ENCODE measurements at regions not wholly inside any gene's neighbourhood (a gene's known extent, or its start where the extent isn't known, plus 50 kb on each side); places are given as distances from the start of the nearest gene placed in this dataset.

- Histone ChIP-seq H3K4me1 (no peaks in the 10 kb centered on the region), H3K36me3 (no peaks in the 10 kb centered on the region), H3K27me3 (no peaks in the 10 kb centered on the region), H3K9me3 (no peaks in the 10 kb centered on the region), H3K27ac (peak overlapping the region in 2 of 4 donors; percentile 78 to 81), H3K4me3 (no peak overlapping the region)
- DNase-seq (ENCODE audit: low spot score in 2 of 2): no peak
- WGBS, 2 donors: 62 to 84% methylated on average over 3 of the region's 3 CpGs
- TF ChIP-seq POLR2A (IDR thresholded peaks at IDR 0.05) (no peak), EP300 (IDR thresholded peaks at IDR 0.05) (no peak), CTCF (IDR thresholded peaks at IDR 0.05) (no peak)
Measured at GRCh38 chrX:148363471-148364235, 136.8 kb upstream of the AFF2 start.

GRCh38 chrX:148365233-148365632 is 135.2 kb upstream of the AFF2 start:
- 40 to 44% methylated on average over 2 of the region's 2 CpGs for WGBS, 2 donors
- DNase-seq (ENCODE audit: low spot score in 2 of 2): no peak
- no peaks in the 10 kb centered on the region for H3K9me3 ChIP-seq
- TF ChIP-seq EP300 (IDR thresholded peaks at IDR 0.05): peak; percentile 67 to 78
- TF ChIP-seq CTCF (IDR thresholded peaks at IDR 0.05): no peak
- no peak for TF ChIP-seq POLR2A (IDR thresholded peaks at IDR 0.05)
- H3K27ac ChIP-seq: peak overlapping the region in 2 of 4 donors; percentile 78 to 81
- no peak overlapping the region for H3K4me3 ChIP-seq
- H3K36me3 ChIP-seq: no peaks in the 10 kb centered on the region
- H3K27me3 ChIP-seq: no peaks in the 10 kb centered on the region
- no peaks in the 10 kb centered on the region for H3K4me1 ChIP-seq

GRCh38 chrX:148371291-148371690 is 129.1 kb upstream of the AFF2 start:
- no peak overlapping the region for H3K4me3 ChIP-seq
- H3K27ac ChIP-seq: no peak overlapping the region
- no peak for TF ChIP-seq CTCF (IDR thresholded peaks at IDR 0.05)
- TF ChIP-seq EP300 (IDR thresholded peaks at IDR 0.05): no peak
- TF ChIP-seq POLR2A (IDR thresholded peaks at IDR 0.05): no peak
- no peaks in the 10 kb centered on the region for H3K4me1 ChIP-seq
- H3K9me3 ChIP-seq: peaks cover 0 to 8% (median 0%) of the 10 kb centered on the region in 4 donors
- no peak for DNase-seq (ENCODE audit: low spot score in 2 of 2)
- no peaks in the 10 kb centered on the region for H3K36me3 ChIP-seq
- no peaks in the 10 kb centered on the region for H3K27me3 ChIP-seq
- 68 to 74% methylated on average over 3 of the region's 3 CpGs for whole genome bisulfite sequencing, 2 donors

- TF ChIP-seq POLR2A (IDR thresholded peaks at IDR 0.05) (no peak), EP300 (IDR thresholded peaks at IDR 0.05) (no peak), CTCF (IDR thresholded peaks at IDR 0.05) (no peak)
- H3K4me3 ChIP-seq: no peak overlapping the region
- H3K27me3 ChIP-seq: no peaks in the 10 kb centered on the region
- 70 to 76% methylated on average over 4 of the region's 4 CpGs for WGBS, 2 donors
- H3K36me3 ChIP-seq: no peaks in the 10 kb centered on the region
- no peak overlapping the region for H3K27ac ChIP-seq
- H3K4me1 ChIP-seq: no peaks in the 10 kb centered on the region
- DNase-seq (ENCODE audit: low spot score in 2 of 2): no peak
- peaks cover 0 to 8% (median 0%) of the 10 kb centered on the region in 4 donors for H3K9me3 ChIP-seq
Measured at GRCh38 chrX:148372925-148373324, 127.5 kb upstream of the AFF2 start.

GRCh38 chrX:148376342-148376741 is 124.1 kb upstream of the AFF2 start:
- no peaks in the 10 kb centered on the region for H3K4me1 ChIP-seq
- no peak overlapping the region for H3K4me3 ChIP-seq
- H3K9me3 ChIP-seq: peaks cover 0 to 8% (median 0%) of the 10 kb centered on the region in 4 donors
- no peaks in the 10 kb centered on the region for H3K27me3 ChIP-seq
- no peak for DNase-seq (ENCODE audit: low spot score in 2 of 2)
- 92% methylated on average over 3 of the region's 3 CpGs for WGBS, 2 donors
- H3K27ac ChIP-seq: no peak overlapping the region
- TF ChIP-seq POLR2A (IDR thresholded peaks at IDR 0.05) (no peak), EP300 (IDR thresholded peaks at IDR 0.05) (no peak), CTCF (IDR thresholded peaks at IDR 0.05) (no peak)
- no peaks in the 10 kb centered on the region for H3K36me3 ChIP-seq
